ENCODE measurements at regions not wholly inside any gene's neighbourhood (a gene's known extent, or its start where the extent isn't known, plus 50 kb on each side); places are given as distances from the start of the nearest gene placed in this dataset.

GRCh38 chrX:69365755-69366154 lies 138.4 kb upstream of the NALF2 start:
- DNase-seq (ENCODE audit: low read depth in 2 of 3, low spot score in 2 of 3), result no peak

- DNase-seq (ENCODE audit: low read depth in 2 of 3, low spot score in 2 of 3), result no peak
Measured at GRCh38 chrX:69365349-69365748, 138.8 kb upstream of the NALF2 start.

- DNase-seq (ENCODE audit: low read depth in 2 of 3, low spot score in 2 of 3), result no peak
Measured at GRCh38 chrX:69362856-69363255, 141.3 kb upstream of the NALF2 start.

GRCh38 chrX:69362354-69362753 lies 141.8 kb upstream of the NALF2 start:
- DNase-seq (ENCODE audit: low read depth in 2 of 3, low spot score in 2 of 3), result no peak

GRCh38 chrX:69361311-69361845 lies 142.7 kb upstream of the NALF2 start:
- DNase-seq (ENCODE audit: low read depth in 2 of 3, low spot score in 2 of 3), result no peak

GRCh38 chrX:69357317-69357716 lies 146.8 kb upstream of the NALF2 start:
- DNase-seq (ENCODE audit: low read depth in 2 of 3, low spot score in 2 of 3), result no peak

- DNase-seq (ENCODE audit: low read depth in 2 of 3, low spot score in 2 of 3), result no peak
Measured at GRCh38 chrX:69324851-69325250, 159.6 kb upstream of the PJA1 start.

- no peak for DNase-seq (ENCODE audit: low read depth in 2 of 3, low spot score in 2 of 3)
Measured at GRCh38 chrX:69323786-69324720, 158.8 kb upstream of the PJA1 start.

GRCh38 chrX:69321789-69322188 lies 156.5 kb upstream of the PJA1 start:
- DNase-seq (ENCODE audit: low read depth in 2 of 3, low spot score in 2 of 3), result no peak

- no peak for DNase-seq (ENCODE audit: low read depth in 2 of 3, low spot score in 2 of 3)
Measured at GRCh38 chrX:69321006-69321655, 155.9 kb upstream of the PJA1 start.

- no peak for DNase-seq (ENCODE audit: low read depth in 2 of 3, low spot score in 2 of 3)
Measured at GRCh38 chrX:69320116-69320515, 154.9 kb upstream of the PJA1 start.

- DNase-seq (ENCODE audit: low read depth in 2 of 3, low spot score in 2 of 3), result no peak
Measured at GRCh38 chrX:69319376-69319775, 154.1 kb upstream of the PJA1 start.

GRCh38 chrX:69318651-69319340 lies 153.5 kb upstream of the PJA1 start:
- no peak for DNase-seq (ENCODE audit: low read depth in 2 of 3, low spot score in 2 of 3)

- DNase-seq (ENCODE audit: low read depth in 2 of 3, low spot score in 2 of 3), result no peak
Measured at GRCh38 chrX:69317721-69318120, 152.5 kb upstream of the PJA1 start.

- DNase-seq (ENCODE audit: low read depth in 2 of 3, low spot score in 2 of 3), result no peak
Measured at GRCh38 chrX:69314436-69315348, 149.4 kb upstream of the PJA1 start.

GRCh38 chrX:69313617-69314290 lies 148.5 kb upstream of the PJA1 start:
- DNase-seq (ENCODE audit: low read depth in 2 of 3, low spot score in 2 of 3), result no peak

- no peak for DNase-seq (ENCODE audit: low read depth in 2 of 3, low spot score in 2 of 3)
Measured at GRCh38 chrX:69311936-69312670, 146.8 kb upstream of the PJA1 start.

GRCh38 chrX:69309074-69309792 lies 144.0 kb upstream of the PJA1 start:
- DNase-seq (ENCODE audit: low read depth in 2 of 3, low spot score in 2 of 3), result no peak

GRCh38 chrX:69307756-69308155 lies 142.5 kb upstream of the PJA1 start:
- DNase-seq (ENCODE audit: low read depth in 2 of 3, low spot score in 2 of 3), result no peak

Data from activated CD8-positive, alpha-beta memory T cell treated with anti-CD3 and anti-CD28 coated beads for 48 hours (primary cell).